Lung (tissue), 11 donors: ENCODE measurements at regions not wholly inside any gene's neighbourhood (a gene's known extent, or its start where the extent isn't known, plus 50 kb on each side); places are given as distances from the start of the nearest gene placed in this dataset.

ENCODE experiments used
- ATAC-seq: fragments of 200-7000 bp; cut with Tn5 transposase; one replicate; pipeline ENCODE4 v1.9.1; 2020; ENCODE audit warnings: moderate number of reproducible peaks; ENCODE audit not compliant: insufficient read depth, low FRiP score
- DNase-seq, 3 donors: peaks; one replicate each; pipeline ENCODE4 v3.0.0-alpha.2; 2013 to 2017
- H3K27ac ChIP-seq, 2 donors: one replicate each; pipeline ENCODE4 v1.5.1; 2013; ENCODE audit warnings: mild to moderate bottlenecking in 2 of 2, moderate library complexity in 2 of 2, control low read depth in 1 of 2, inconsistent platforms in 1 of 2, low read depth in 1 of 2, low read length in 1 of 2
- H3K27me3 ChIP-seq, 3 donors: one replicate each; pipeline ENCODE4 v1.5.1; 2013; ENCODE audit warnings: low read length in 2 of 3; ENCODE audit not compliant: control insufficient read depth in 3 of 3, insufficient read depth in 3 of 3
- H3K36me3 ChIP-seq, 4 donors: one replicate each; pipeline ENCODE4 v1.5.1; 2013; ENCODE audit warnings: low read length in 4 of 4, mild to moderate bottlenecking in 1 of 4, moderate library complexity in 1 of 4; ENCODE audit not compliant: control insufficient read depth in 4 of 4, insufficient read depth in 4 of 4
- H3K4me1 ChIP-seq, 5 donors: one replicate each; pipeline ENCODE4 v1.5.1; 2013; ENCODE audit warnings: low read length in 5 of 5, mild to moderate bottlenecking in 2 of 5, moderate library complexity in 1 of 5; ENCODE audit not compliant: control insufficient read depth in 5 of 5, insufficient read depth in 5 of 5
- H3K4me3 ChIP-seq: one replicate; pipeline ENCODE4 v1.5.1; 2013; ENCODE audit warnings: mild to moderate bottlenecking, control low read depth, moderate library complexity
- H3K9ac ChIP-seq, 2 donors: one replicate each; pipeline ENCODE4 v1.5.1; 2013; ENCODE audit warnings: low read length in 2 of 2, control low read depth in 1 of 2; ENCODE audit not compliant: insufficient read depth in 1 of 2
- H3K9me3 ChIP-seq, 4 donors: one replicate each; pipeline ENCODE4 v1.5.1; 2013; ENCODE audit warnings: low read length in 3 of 4, mild to moderate bottlenecking in 1 of 4, moderate library complexity in 1 of 4; ENCODE audit not compliant: control insufficient read depth in 4 of 4, insufficient read depth in 3 of 4
- CTCF ChIP-seq: IDR thresholded peaks from 2 replicates; pipeline ENCODE4 v1.5.1; 2012; ENCODE audit warnings: mild to moderate bottlenecking; ENCODE audit errors: control extremely low read depth, extremely low read depth
- WGBS, 2 donors: extraction: QIAGEN DNeasy Blood & Tissue Kit; methylation state at CpG; one replicate each; pipeline ENCODE4 v1.1.7; 2013; 5-methylcytosine and 5-hydroxymethylcytosine counted together
- donor health status: control.
- donor health status: control.
- donor health status: Bipolar disorder and iron deficiency.
- donor health status: healthy.
- donor health status: DM: yes; HTN: yes; CAD: no.

DNA sequence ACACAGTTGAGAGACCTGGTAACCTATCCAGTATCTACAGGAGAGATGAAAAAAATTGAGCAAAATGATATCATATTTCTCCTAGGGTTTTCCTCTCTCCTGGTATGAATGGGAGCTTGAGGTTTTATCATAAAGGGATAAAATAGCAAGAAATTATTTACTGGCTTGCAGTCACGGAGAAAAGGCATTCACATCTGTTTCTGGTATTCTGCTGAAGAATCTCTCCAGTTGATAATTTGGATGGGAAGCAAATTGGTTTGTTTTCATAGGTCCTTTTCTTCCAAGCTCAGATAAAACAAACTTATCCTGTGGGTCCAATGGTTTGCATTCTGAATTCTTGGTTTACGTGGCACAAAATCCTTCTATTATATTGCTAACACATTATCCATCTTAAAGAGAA lies 83.1 kb upstream of the GYPA start:
- Histone ChIP-seq H3K27me3 (no peaks in the 10 kb centered on the region), H3K36me3 (no peaks in the 10 kb centered on the region), H3K4me1 (no peaks in the 10 kb centered on the region), H3K27ac (no peak overlapping the region), H3K9me3 (peaks cover 0 to 2% (median 0%) of the 10 kb centered on the region in 4 donors), H3K4me3 (no peak overlapping the region), H3K9ac (no peak overlapping the region)
- no peak for TF ChIP-seq CTCF
- ATAC-seq (no peak), DNase-seq (no peak)
- WGBS, 2 donors = 87 to 92% methylated on average over 2 of the region's 2 CpGs

GRCh38 chr4:144259285-144259684 lies 118.8 kb upstream of the GYPA start:
- TF ChIP-seq CTCF = no peak
- no peak overlapping the region for H3K9ac ChIP-seq
- no peaks in the 10 kb centered on the region for H3K27me3 ChIP-seq
- ATAC-seq (no peak), DNase-seq (no peak)
- no peak overlapping the region for H3K4me3 ChIP-seq
- WGBS, 2 donors = 93 to 96% methylated on average over 1 of the region's 1 CpG
- H3K27ac ChIP-seq = no peak overlapping the region
- H3K36me3 ChIP-seq = no peaks in the 10 kb centered on the region
- H3K4me1 ChIP-seq = no peaks in the 10 kb centered on the region
- H3K9me3 ChIP-seq = peaks cover 0 to 3% (median 0%) of the 10 kb centered on the region in 4 donors

DNA sequence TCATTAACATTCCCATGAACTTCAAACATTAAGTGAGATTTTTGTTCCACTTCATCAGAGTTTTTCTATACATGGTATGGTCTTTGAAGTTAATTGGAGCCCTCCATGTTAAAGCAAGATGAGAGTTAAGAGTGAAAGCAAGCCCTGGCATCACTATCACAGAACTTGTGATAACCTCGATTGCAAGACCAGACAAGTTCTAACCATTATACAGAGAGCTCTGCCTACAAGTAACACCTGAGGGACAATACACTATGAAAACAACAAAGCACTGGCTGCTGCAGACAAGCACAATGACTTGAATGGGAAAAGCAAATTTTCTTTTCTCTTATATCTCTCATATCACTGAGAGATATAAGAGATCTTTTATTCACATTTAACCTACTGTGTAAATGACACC lies 126.6 kb upstream of the GYPA start:
- DNase-seq (no peak), ATAC-seq (no peak)
- no peak overlapping the region for H3K9ac ChIP-seq
- no peaks in the 10 kb centered on the region for H3K9me3 ChIP-seq
- no peaks in the 10 kb centered on the region for H3K36me3 ChIP-seq
- WGBS, 2 donors = 61 to 64% methylated on average over 1 of the region's 1 CpG
- H3K27ac ChIP-seq = no peak overlapping the region
- no peaks in the 10 kb centered on the region for H3K4me1 ChIP-seq
- no peak overlapping the region for H3K4me3 ChIP-seq
- no peaks in the 10 kb centered on the region for H3K27me3 ChIP-seq
- no peak for TF ChIP-seq CTCF

DNA sequence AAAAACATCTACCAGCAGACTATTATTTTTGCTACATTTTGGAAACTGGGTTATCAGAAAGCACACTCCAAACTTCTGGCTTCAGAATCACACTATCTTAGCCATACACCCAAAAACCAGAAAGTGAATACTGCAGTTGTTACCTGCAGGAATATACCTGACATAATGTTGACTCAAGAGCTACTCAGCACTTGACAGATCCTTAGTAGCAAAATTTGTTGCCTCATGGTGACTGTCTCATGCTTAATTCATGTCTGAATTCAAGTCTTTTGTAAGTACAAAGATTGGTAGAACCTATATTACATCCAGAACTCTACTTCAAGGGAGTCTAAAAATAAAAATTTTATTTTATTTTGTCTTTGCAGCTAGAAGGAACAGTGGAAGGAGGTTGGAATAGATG lies 140.2 kb upstream of the GYPA start:
- no peak overlapping the region for H3K9ac ChIP-seq
- H3K4me1 ChIP-seq = peaks cover 0 to 13% (median 0%) of the 10 kb centered on the region in 5 donors
- ATAC-seq (no peak), DNase-seq (no peak)
- no peak for TF ChIP-seq CTCF
- H3K4me3 ChIP-seq = no peak overlapping the region
- no peak overlapping the region for H3K27ac ChIP-seq
- no peaks in the 10 kb centered on the region for H3K27me3 ChIP-seq
- H3K9me3 ChIP-seq = peaks cover 0 to 2% (median 0%) of the 10 kb centered on the region in 4 donors
- no peaks in the 10 kb centered on the region for H3K36me3 ChIP-seq
